GM18505 (cell line): ENCODE measurements at regions not wholly inside any gene's neighbourhood (a gene's known extent, or its start where the extent isn't known, plus 50 kb on each side); places are given as distances from the start of the nearest gene placed in this dataset.

Experiments
- ATAC-seq: cut with Tn5 transposase; IDR thresholded peaks from one replicate; pipeline ENCODE4 v1.9.1; 2021; ENCODE audit not compliant: unreplicated experiment
- POLR2A ChIP-seq: IDR thresholded peaks from 4 replicates; pipeline ENCODE4 v1.6.1; 2011; ENCODE audit warnings: borderline replicate concordance; ENCODE audit not compliant: insufficient read depth, insufficient read length; ENCODE audit errors: extremely low read depth

DNA sequence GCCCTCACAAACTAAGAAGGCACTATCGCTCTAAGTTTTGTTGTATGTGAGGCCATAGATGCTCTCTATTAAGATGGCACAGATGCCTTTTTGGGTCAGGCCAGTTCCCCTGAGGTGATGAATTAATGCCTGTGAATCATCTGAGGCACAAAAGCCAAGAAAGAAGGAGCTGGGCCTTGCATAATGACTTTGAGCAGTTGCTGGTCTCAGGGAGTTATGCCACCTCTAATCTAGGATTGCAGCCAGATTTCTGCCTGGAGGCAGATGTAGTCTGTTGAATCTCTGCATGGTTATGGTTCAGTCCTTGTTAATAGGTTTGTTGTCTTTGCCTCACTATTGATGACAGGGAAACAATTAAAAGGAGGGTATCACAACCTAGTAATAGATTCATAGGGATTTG is 168.1 kb upstream of the CHRM3 start:
- no peak for ATAC-seq
- TF ChIP-seq POLR2A, result no peak

DNA sequence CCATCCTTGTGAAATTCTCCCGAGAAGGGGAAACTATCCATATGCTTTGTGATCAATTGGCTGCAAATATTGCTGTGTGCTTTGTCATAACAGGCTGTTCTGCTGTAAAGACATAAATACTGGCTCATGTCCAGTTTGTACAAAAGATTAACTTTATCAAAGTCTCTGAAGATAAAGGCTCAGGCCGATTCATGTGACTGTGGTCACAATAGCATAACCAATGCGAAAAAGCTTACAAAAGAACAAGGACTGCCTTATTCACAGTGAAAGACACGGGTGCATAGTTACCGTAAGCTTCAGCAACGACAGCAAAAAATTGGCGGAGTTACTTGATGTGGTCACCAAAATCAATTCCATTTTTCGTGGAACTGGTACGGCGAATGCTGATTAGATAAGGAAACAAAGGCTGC is 173.6 kb upstream of the CHRM3 start:
- no peak for ATAC-seq
- no peak for TF ChIP-seq POLR2A

DNA sequence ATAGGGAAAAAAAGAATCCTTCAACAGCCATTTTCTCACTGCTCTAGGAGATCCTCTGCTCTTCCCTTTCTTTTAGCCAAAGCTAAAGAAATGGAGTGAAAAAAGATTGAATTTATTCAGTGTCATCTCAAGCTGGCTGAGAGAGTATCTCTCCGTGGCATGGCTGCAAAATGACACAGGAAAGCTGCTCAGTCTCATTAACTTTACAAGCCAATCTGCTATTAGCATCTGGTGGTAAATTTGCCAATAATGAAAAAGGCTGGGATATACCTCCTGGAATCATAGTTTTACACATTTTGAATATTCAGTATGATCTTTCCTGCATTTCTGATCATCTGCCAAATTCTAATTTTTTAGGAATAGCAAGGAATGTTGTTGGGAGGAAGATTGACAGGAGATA is 176.8 kb upstream of the CHRM3 start:
- no peak for TF ChIP-seq POLR2A
- no peak for ATAC-seq

DNA sequence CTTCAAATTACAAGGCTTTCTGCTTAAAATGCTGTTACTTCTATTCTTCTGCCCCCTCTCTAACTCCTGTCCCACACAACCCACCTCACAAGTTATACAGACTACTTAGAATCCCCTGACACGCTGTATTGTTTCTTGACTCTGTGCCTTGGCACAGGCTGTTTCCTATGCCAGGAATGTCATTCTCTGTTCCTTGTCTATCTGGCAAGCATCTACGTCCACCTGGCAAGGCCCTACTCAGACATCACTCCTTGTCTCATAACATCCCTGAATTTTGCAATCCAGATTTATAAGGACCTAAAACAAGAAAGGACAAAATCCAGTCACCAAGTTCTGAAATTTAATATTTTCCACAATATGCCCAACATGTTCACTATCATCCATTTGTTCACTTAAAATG is 182.0 kb upstream of the CHRM3 start:
- TF ChIP-seq POLR2A, result no peak
- ATAC-seq, result no peak

DNA sequence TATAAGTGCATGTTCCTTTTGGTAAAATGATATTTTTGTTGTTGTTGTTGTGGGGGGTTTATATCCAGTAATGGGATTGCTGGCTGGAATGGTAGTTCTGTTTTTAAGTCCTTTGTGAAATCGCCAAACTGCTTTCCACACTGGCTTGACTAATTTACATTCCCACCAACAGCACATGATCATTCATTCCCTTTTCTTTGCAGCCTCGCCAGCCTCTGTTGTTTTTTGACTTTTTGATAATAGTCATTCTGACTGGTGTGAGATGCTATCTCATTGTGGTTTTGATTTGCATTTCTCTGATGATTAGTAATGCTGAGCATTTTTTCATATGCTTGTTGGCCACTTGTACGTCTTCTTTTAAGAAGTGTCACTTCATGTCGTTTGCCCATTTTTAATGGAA is 188.5 kb upstream of the CHRM3 start:
- TF ChIP-seq POLR2A, result no peak
- no peak for ATAC-seq

DNA sequence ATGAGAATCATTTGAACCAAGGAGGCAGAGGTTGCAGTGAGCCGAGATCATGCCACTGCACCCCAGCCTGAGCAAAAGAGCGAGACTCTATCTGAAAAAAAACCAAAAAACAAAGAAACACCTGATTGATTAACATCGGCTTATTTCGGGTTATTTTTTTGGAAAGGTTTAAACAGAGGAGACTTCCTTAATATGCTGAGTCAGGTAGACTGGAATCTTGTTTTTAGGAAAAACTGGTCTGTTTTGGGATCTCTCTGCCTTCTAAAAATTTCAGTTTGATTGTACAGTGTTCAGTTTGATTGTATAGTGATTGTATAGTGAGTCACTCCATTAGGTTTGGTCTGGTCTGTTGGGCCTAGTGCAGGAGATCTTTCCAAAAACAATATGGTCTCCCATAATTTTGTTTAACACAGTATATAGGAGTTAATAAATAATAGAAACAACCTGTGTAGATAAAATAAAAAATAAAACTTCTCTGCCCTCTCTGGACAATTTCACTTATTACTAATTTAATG is 196.3 kb upstream of the CHRM3 start:
- no peak for TF ChIP-seq POLR2A
- ATAC-seq, result no peak

DNA sequence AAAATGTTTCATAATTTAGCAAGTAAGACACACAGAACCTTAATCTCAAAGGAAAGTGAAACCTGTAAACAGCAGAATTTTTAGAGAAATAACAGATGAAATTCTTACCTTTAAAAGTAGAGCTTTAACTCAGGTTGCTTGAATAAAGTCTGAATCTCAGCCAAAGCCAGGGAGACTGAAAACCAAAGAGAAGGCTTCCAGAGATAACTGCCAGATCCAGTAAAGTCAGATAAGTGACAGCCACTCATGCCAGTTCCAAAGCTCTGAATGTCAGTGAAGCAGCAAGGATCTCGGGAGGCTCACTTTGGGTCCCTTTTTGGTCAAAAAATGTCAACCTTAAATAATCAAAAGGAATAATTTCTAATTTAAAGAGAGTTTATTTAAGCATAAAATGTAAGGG is 199.9 kb upstream of the CHRM3 start:
- ATAC-seq, result no peak
- TF ChIP-seq POLR2A, result no peak

DNA sequence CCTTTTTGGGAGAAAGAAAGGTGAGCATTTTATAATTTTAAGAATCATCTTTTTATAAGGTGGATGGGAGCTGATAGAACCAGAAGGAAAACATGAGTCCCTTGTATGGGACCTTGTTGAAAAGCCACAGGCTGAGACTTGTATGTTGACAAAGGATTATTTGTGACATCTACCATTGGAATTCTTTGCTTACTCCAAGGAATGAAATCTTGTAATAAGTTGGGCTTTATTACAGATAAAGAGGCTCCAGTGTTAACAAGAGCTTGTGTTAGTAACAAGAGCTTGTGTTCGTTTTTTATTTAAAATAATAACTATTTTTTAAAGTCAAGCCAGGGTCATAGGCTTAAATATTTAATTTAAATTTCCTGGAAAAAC is 201.1 kb upstream of the CHRM3 start:
- ATAC-seq, result no peak
- no peak for TF ChIP-seq POLR2A

DNA sequence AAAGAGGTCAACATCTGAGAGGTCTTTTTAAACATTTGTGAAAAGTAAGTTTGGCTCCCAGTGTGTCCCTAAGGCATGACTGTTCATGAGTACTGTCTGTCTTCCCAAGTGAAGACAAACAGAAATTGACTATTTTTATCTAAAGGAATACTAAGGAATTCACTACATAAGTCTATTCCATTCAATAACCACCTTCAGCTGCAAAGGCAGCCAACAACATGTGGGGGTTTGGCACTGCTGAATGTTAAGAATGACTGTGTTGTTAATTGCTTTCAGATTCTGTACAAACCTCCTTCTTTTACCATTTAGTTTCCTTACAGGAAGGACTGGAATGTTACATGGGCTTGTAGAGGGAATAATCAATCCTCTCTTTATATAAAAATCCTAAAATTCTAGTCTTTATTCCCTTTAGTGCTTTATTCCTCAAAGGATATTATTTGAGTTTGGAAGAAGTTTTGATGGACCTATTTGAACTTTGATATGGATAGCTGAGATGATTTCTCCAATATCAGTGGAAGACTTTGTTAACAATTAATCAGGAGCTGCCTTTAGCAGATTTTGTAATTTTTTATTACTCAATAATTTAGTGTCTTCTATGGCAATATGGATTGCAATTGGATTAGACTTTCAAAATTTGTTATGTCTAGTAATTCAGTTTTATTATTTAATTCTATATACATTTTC is 201.7 kb upstream of the CHRM3 start:
- TF ChIP-seq POLR2A, result no peak
- ATAC-seq, result no peak

DNA sequence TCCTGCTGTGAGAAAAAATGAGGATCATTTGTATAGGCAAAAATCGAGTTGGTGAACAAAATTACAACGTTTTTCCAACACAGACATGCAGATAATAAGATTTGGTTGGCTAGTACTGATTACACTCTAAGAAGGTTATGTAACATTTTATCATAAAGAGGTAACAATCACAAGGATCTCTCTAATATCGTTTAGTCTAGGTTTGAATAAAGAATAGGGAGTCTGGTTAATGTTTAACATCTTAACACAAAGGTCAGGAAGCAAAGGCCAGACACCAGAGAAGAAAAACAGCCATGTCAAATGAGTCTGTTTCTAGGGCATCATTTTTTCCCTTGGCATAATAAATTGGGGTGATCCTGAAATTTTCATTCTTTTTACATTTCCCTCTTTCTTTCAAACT is 207.4 kb upstream of the CHRM3 start:
- TF ChIP-seq POLR2A, result no peak
- no peak for ATAC-seq

DNA sequence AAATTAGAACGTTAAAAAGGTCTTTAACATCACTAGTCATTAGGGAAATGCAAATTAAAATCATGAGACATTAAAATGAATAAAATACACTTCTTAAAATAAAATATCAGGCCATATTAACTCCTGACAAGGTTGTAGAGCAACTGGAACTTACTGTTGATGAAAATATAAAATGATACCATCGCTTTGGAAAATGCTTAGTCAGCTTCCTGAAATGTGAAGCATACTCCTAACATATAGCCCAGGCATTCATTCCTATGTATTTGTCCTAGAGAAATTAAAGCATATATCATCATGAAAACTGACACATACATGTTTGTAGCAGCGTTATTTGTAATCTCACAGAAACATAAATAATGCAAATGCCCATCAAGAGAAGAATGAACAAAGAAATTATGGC is 211.5 kb upstream of the CHRM3 start:
- no peak for ATAC-seq
- TF ChIP-seq POLR2A, result no peak

DNA sequence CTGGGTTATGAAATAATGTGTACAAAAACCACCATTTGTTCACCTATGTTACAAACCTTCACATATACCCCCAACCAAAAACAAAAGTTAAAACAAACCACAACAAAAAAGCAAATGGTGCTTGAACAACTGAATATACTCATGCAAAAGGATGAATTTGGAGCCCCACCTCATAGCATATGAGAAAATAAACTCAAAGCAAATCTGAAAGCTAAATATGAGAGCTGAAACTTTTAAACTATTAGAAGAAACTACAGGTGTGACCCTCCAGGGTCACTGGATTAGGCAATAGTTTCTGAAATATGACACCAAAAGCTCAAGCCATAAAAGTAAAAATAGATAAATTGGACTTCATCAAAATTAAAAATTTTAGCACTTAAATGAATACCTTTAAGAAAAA is 215.5 kb upstream of the CHRM3 start:
- no peak for TF ChIP-seq POLR2A
- no peak for ATAC-seq

DNA sequence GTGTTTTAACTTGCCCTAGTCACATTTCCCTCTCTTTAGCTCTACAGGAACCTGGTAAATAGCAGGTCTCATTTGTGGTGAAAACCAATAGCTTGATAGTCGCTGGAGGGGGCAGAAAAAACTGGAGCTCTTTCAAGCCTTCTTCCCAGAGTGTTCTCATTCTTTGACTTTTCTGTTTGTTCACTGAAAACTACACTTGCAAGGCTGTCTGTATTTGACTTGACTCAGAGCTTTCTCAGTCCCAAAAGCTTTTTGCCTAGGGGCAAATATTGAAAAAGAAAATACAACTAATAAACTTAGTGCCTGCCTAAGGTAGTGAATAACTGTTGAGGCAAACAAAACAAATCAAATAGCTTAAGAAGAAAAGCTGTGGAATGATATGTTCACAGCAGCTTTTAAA is 217.1 kb upstream of the CHRM3 start:
- TF ChIP-seq POLR2A, result no peak
- ATAC-seq, result no peak

DNA sequence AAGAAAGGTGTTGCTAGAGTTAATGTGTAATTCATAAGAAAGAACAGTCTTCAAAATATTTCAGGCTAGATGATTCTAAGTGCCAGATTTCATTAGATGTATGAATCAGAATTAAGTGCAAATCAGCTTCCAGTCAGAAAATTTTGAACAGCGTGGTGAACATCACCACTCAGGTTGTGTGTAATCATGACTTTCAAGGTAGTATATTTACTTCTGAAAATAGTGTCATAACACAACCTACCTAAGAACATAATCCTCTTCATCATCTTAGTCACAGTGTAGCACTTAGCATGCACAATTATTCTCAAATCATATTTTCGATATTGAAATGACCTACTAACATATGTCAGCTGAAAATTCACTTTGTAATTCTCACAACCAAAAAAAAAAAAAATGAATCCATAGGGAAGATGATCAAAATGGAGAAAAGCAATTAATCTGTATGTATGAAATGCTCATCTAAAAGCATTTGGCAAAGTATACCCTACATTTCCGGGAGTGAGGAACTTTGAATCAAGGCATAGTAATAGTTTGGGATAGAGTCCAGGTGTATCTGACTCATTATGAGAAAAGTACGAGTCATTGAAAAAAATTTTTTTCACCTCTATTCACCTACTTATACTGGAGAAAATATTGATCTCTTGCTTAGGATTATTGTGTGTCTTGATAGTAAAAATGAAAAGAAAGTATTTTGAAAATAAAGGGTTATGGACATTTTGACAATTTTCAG is 221.8 kb upstream of the CHRM3 start:
- ATAC-seq, result no peak
- TF ChIP-seq POLR2A, result no peak
